Bronchial epithelial cell (primary cell): ENCODE measurements at regions not wholly inside any gene's neighbourhood (a gene's known extent, or its start where the extent isn't known, plus 50 kb on each side); places are given as distances from the start of the nearest gene placed in this dataset.
"Not testable (repeated sequence)": the region's sequence is repeated elsewhere in the genome, so short reads cannot be mapped to it uniquely, and the experiment has no call there.

Experiments used
- DNase-seq: peaks from one replicate; pipeline ENCODE4 v3.0.0-alpha.2; 2010; ENCODE audit warnings: low read depth
- FAIRE-seq: peaks from 2 replicates; lab custom pipeline; 2011; peaks lifted over from hg19 to GRCh38; lab: Jason Lieb, UNC
- H3K27me3 ChIP-seq: 2 replicates; pipeline ENCODE4 v1.5.1; 2011; ENCODE audit warnings: low read length; ENCODE audit not compliant: control insufficient read depth, insufficient read depth
- H3K36me3 ChIP-seq: 2 replicates; pipeline ENCODE4 v1.5.1; 2011; ENCODE audit warnings: low read length; ENCODE audit not compliant: control insufficient read depth, insufficient read depth
- H3K4me3 ChIP-seq: 2 replicates; pipeline ENCODE4 v1.5.1; 2011; ENCODE audit warnings: mild to moderate bottlenecking, low read depth, low read length, control low read depth
- CTCF ChIP-seq: IDR thresholded peaks from 2 replicates; pipeline ENCODE4 v1.5.1; 2011; ENCODE audit warnings: mild to moderate bottlenecking, moderate library complexity, low read length, control low read depth, inconsistent platforms; ENCODE audit not compliant: insufficient read depth, severe bottlenecking

- FAIRE-seq: no peak
- Histone ChIP-seq H3K27me3 (no peaks in the 10 kb centered on the region), H3K36me3 (no peaks in the 10 kb centered on the region), H3K4me3 (no peak overlapping the region)
- TF ChIP-seq CTCF: no peak
- DNase-seq: no peak
These were observed 162.7 kb downstream of the PLCE1 start for GRCh38 chr10:94156453-94156852.

GRCh38 chr10:94165158-94165611, 171.5 kb downstream of the PLCE1 start:
- H3K4me3 ChIP-seq, DNase-seq, FAIRE-seq: not testable (repeated sequence)

GRCh38 chr10:94172332-94172731, 178.6 kb downstream of the PLCE1 start:
- no peak for TF ChIP-seq CTCF
- H3K27me3 ChIP-seq: no peaks in the 10 kb centered on the region
- no peaks in the 10 kb centered on the region for H3K36me3 ChIP-seq
- no peak overlapping the region for H3K4me3 ChIP-seq
- no peak for FAIRE-seq
- DNase-seq: peak; percentile 86

More at GRCh38 chr10:94165158-94165611, 171.5 kb downstream of the PLCE1 start:
- H3K36me3 ChIP-seq, H3K27me3 ChIP-seq: not testable (repeated sequence)

GRCh38 chr10:94173594-94173993, 179.9 kb downstream of the PLCE1 start:
- no peaks in the 10 kb centered on the region for H3K36me3 ChIP-seq
- H3K4me3 ChIP-seq: no peak overlapping the region
- no peaks in the 10 kb centered on the region for H3K27me3 ChIP-seq
- FAIRE-seq: no peak
- TF ChIP-seq CTCF: no peak
- DNase-seq: no peak

GRCh38 chr10:94174838-94175237, 181.1 kb downstream of the PLCE1 start:
- H3K4me3 ChIP-seq: no peak overlapping the region
- DNase-seq (no peak), FAIRE-seq (no peak)
- no peaks in the 10 kb centered on the region for H3K36me3 ChIP-seq
- no peaks in the 10 kb centered on the region for H3K27me3 ChIP-seq
- no peak for TF ChIP-seq CTCF

- no peak overlapping the region for H3K4me3 ChIP-seq
- H3K36me3 ChIP-seq: no peaks in the 10 kb centered on the region
- H3K27me3 ChIP-seq: no peaks in the 10 kb centered on the region
- DNase-seq (no peak), FAIRE-seq (no peak)
- TF ChIP-seq CTCF: no peak
These were observed 184.1 kb downstream of the NOC3L start for GRCh38 chr10:94178475-94179253.
